ENCODE measurements at regions not wholly inside any gene's neighbourhood (a gene's known extent, or its start where the extent isn't known, plus 50 kb on each side); places are given as distances from the start of the nearest gene placed in this dataset.

GRCh38 chr14:32017587-32017986 is 59.5 kb upstream of the ARHGAP5 start (continued):
- TF ChIP-seq ZNF830 (tag by site-specific recombination; IDR thresholded peaks at IDR 0.05; ENCODE audit: low read depth), result no peak

GRCh38 chr14:32018391-32019092 is 58.6 kb upstream of the ARHGAP5 start:
- H3K4me1 ChIP-seq (ENCODE audit: control insufficient read depth, insufficient read depth, low read length), result no peaks in the 10 kb centered on the region
- TF ChIP-seq ZNF785 (tag by site-specific recombination; IDR thresholded peaks at IDR 0.05) (no peak), ZNF658 (tag by site-specific recombination; IDR thresholded peaks at IDR 0.05) (no peak)
- POLR2A ChIA-PET, result no interaction called here
- CTCF ChIA-PET, result interaction anchor here (0.5 kb wide), 1 partner anchor 92 kb away, joined by 3 read pairs; no protein-coding TSS in a partner anchor
- no peak overlapping the region for H3K4me3 ChIP-seq (ENCODE audit: low read depth, low read length)
- no peaks in the 10 kb centered on the region for H3K9me3 ChIP-seq (ENCODE audit: control insufficient read depth, insufficient read depth, low read depth, low read length)
- no peak overlapping the region for H3K27ac ChIP-seq (ENCODE audit: extremely low read depth, low read depth, low read length)
- H3K36me3 ChIP-seq (ENCODE audit: control insufficient read depth in 2 of 2, insufficient read depth in 1 of 2, low read length in 2 of 2), result no peaks in the 10 kb centered on the region

GRCh38 chr14:32019276-32019675 is 57.8 kb upstream of the ARHGAP5 start:
- ChIA-PET CTCF (no interaction called here), POLR2A (no interaction called here)
- no peaks in the 10 kb centered on the region for H3K4me1 ChIP-seq (ENCODE audit: control insufficient read depth, insufficient read depth, low read length)
- H3K27ac ChIP-seq (ENCODE audit: extremely low read depth, low read depth, low read length), result no peak overlapping the region
- no peaks in the 10 kb centered on the region for H3K9me3 ChIP-seq (ENCODE audit: control insufficient read depth, insufficient read depth, low read depth, low read length)
- no peaks in the 10 kb centered on the region for H3K36me3 ChIP-seq (ENCODE audit: control insufficient read depth in 2 of 2, insufficient read depth in 1 of 2, low read length in 2 of 2)
- no peak overlapping the region for H3K4me3 ChIP-seq (ENCODE audit: low read depth, low read length)
- TF ChIP-seq KLF10 (tag by site-specific recombination; IDR thresholded peaks at IDR 0.05) (no peak), YY2 (tag by site-specific recombination; IDR thresholded peaks at IDR 0.05) (no peak), ZNF335 (tag by site-specific recombination; conservative IDR thresholded peaks at IDR 0.05) (no peak), REPIN1 (tag by site-specific recombination; IDR thresholded peaks at IDR 0.05; ENCODE audit: low read depth) (no peak), ZEB2 (tag by site-specific recombination; IDR thresholded peaks at IDR 0.05) (no peak), ELK4 (IDR thresholded peaks at IDR 0.05; ENCODE audit: borderline replicate concordance, low read depth, low read length) (no peak), SETDB1 (IDR thresholded peaks at IDR 0.05; ENCODE audit: insufficient read length, low read length) (no peak), ZNF449 (tag by site-specific recombination; IDR thresholded peaks at IDR 0.05) (no peak), HIC1 (tag by site-specific recombination; IDR thresholded peaks at IDR 0.05) (no peak), ZNF184 (tag by site-specific recombination; IDR thresholded peaks at IDR 0.05) (no peak), TRIM28 (IDR thresholded peaks at IDR 0.05; ENCODE audit: borderline replicate concordance, low read length) (no peak), ZNF560 (tag by site-specific recombination; IDR thresholded peaks at IDR 0.05; ENCODE audit: borderline replicate concordance) (no peak), ZNF138 (tag by site-specific recombination; IDR thresholded peaks at IDR 0.05; ENCODE audit: borderline replicate concordance) (no peak), ZBTB44 (tag by site-specific recombination; IDR thresholded peaks at IDR 0.05) (no peak), CTCF (tag by site-specific recombination; IDR thresholded peaks at IDR 0.05) (no peak)

All from HEK293 (cell line).